ENCODE measurements at regions not wholly inside any gene's neighbourhood (a gene's known extent, or its start where the extent isn't known, plus 50 kb on each side); places are given as distances from the start of the nearest gene placed in this dataset.
A peak's percentile ranks its signal among the peaks of the same experiment; 100 is the strongest.

DNA sequence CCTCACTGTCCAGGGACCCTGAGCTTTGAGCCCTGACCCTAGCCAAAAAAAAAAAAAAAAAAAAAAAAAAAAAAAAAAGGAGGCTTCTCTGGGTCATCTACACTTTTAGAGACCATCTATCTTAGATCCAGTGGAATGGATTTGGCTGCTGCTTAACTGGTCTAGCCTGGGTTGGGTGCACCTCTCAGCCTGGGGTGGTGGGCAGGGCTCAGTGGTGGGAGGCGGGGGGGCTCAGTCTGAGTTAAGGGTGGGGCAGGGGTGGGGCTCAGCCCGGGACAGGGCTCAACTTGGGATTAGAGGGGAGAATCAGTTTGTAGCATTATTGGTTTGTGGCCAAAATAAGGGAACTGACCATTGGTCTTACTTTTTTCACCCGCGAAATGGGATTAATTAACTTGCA is 139.2 kb downstream of the TPRA1 start:
- no peaks in the 10 kb centered on the region for H3K9me3 Mint-ChIP-seq
- H3K4me3 Mint-ChIP-seq = no peak overlapping the region
- no peaks in the 10 kb centered on the region for H4K20me1 ChIP-seq (ENCODE audit: low read depth)
- H3F3A ChIP-seq (ENCODE audit: low read depth) = no peaks in the 10 kb centered on the region
- no peak overlapping the region for H3K27ac ChIP-seq
- no peaks in the 10 kb centered on the region for H3K36me3 ChIP-seq
- peaks cover 19% of the 10 kb centered on the region for H3K4me1 ChIP-seq
- H3K36me3 Mint-ChIP-seq = no peaks in the 10 kb centered on the region
- H3K27me3 Mint-ChIP-seq (ENCODE audit: insufficient read depth, low read depth) = peaks cover 35% of the 10 kb centered on the region
- H3K4me1 Mint-ChIP-seq = peaks cover 36% of the 10 kb centered on the region
- no peak for DNase-seq (ENCODE audit: low spot score)
- H3K4me3 ChIP-seq = no peak overlapping the region
- no peak overlapping the region for H3K27ac Mint-ChIP-seq
- no peak overlapping the region for H2AFZ ChIP-seq (replicated peaks)
- TF ChIP-seq EZH2 (IDR thresholded peaks at IDR 0.05) = no peak
- no peak for TF ChIP-seq EZH2phosphoT487 (IDR thresholded peaks at IDR 0.05)
- no peak for TF ChIP-seq CTCF (IDR thresholded peaks at IDR 0.05)
- no peaks in the 10 kb centered on the region for H3K9me3 ChIP-seq (ENCODE audit: low read depth)
- H3K79me2 ChIP-seq (ENCODE audit: low read depth) = no peaks in the 10 kb centered on the region
- H3K9ac ChIP-seq = no peak overlapping the region
- H3K27me3 ChIP-seq = peaks cover 32% of the 10 kb centered on the region
- H3K4me2 ChIP-seq = no peak overlapping the region

DNA sequence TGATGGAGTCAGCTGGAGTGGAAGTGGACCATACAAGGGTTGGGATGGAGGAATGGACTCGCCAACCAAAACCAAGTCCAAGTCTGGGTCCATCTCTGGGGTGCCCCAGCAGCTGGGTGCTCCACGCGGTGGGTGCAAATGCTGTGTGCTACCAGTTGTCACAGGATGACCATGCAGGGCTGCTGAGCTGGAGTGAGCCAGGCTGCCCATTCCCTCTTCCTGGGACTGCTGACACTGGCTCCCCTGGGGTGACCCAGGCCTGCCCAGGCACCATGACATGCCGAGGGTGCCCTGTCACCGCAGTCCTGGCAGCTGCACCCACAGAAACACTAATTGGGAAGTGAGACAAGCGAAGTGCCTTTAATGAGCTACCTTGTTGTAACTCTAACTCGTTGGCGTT is 140.2 kb downstream of the TPRA1 start:
- H3K9me3 Mint-ChIP-seq = no peaks in the 10 kb centered on the region
- H3K4me1 ChIP-seq = peaks cover 12% of the 10 kb centered on the region
- H3K4me2 ChIP-seq = no peak overlapping the region
- H3K27me3 ChIP-seq = peaks cover 22% of the 10 kb centered on the region
- peaks cover 32% of the 10 kb centered on the region for H3K27me3 Mint-ChIP-seq (ENCODE audit: insufficient read depth, low read depth)
- no peak overlapping the region for H2AFZ ChIP-seq (replicated peaks)
- H3K27ac Mint-ChIP-seq = peak overlapping the region; percentile 79
- H4K20me1 ChIP-seq (ENCODE audit: low read depth) = no peaks in the 10 kb centered on the region
- no peak overlapping the region for H3K27ac ChIP-seq
- TF ChIP-seq EZH2phosphoT487 (IDR thresholded peaks at IDR 0.05) = no peak
- no peak for TF ChIP-seq EZH2 (IDR thresholded peaks at IDR 0.05)
- no peak for TF ChIP-seq CTCF (IDR thresholded peaks at IDR 0.05)
- no peaks in the 10 kb centered on the region for H3K79me2 ChIP-seq (ENCODE audit: low read depth)
- no peaks in the 10 kb centered on the region for H3K9me3 ChIP-seq (ENCODE audit: low read depth)
- H3K36me3 ChIP-seq = no peaks in the 10 kb centered on the region
- H3K4me1 Mint-ChIP-seq = peaks cover 30% of the 10 kb centered on the region
- no peak overlapping the region for H3K4me3 Mint-ChIP-seq
- DNase-seq (ENCODE audit: low spot score) = no peak
- H3K9ac ChIP-seq = no peak overlapping the region
- H3K4me3 ChIP-seq = no peak overlapping the region
- H3K36me3 Mint-ChIP-seq = no peaks in the 10 kb centered on the region
- no peaks in the 10 kb centered on the region for H3F3A ChIP-seq (ENCODE audit: low read depth)

- no peaks in the 10 kb centered on the region for H3K9me3 ChIP-seq (ENCODE audit: low read depth)
- no peaks in the 10 kb centered on the region for H4K20me1 ChIP-seq (ENCODE audit: low read depth)
- Mint-ChIP-seq H3K9me3 (no peaks in the 10 kb centered on the region), H3K27ac (no peak overlapping the region), H3K4me1 (peaks cover 24% of the 10 kb centered on the region), H3K36me3 (no peaks in the 10 kb centered on the region), H3K4me3 (no peak overlapping the region), H3K27me3 (ENCODE audit: insufficient read depth, low read depth) (peaks cover 31% of the 10 kb centered on the region)
- DNase-seq (ENCODE audit: low spot score) = no peak
- H3K36me3 ChIP-seq = no peaks in the 10 kb centered on the region
- H3K9ac ChIP-seq = no peak overlapping the region
- no peaks in the 10 kb centered on the region for H3F3A ChIP-seq (ENCODE audit: low read depth)
- H3K4me1 ChIP-seq = peaks cover 10% of the 10 kb centered on the region
- H3K27ac ChIP-seq = no peak overlapping the region
- H3K4me3 ChIP-seq = no peak overlapping the region
- H3K79me2 ChIP-seq (ENCODE audit: low read depth) = no peaks in the 10 kb centered on the region
- H3K27me3 ChIP-seq = peaks cover 15% of the 10 kb centered on the region
- H3K4me2 ChIP-seq = no peak overlapping the region
- no peak overlapping the region for H2AFZ ChIP-seq (replicated peaks)
- no peak for TF ChIP-seq CTCF (IDR thresholded peaks at IDR 0.05)
- no peak for TF ChIP-seq EZH2phosphoT487 (IDR thresholded peaks at IDR 0.05)
- no peak for TF ChIP-seq EZH2 (IDR thresholded peaks at IDR 0.05)
Observed at GRCh38 chr3:127449486-127450212, 140.9 kb downstream of the TPRA1 start.
